Testis (tissue), 2 donors: ENCODE measurements at regions not wholly inside any gene's neighbourhood (a gene's known extent, or its start where the extent isn't known, plus 50 kb on each side); places are given as distances from the start of the nearest gene placed in this dataset.

Source experiments
- POLR2A ChIP-seq: fragments of 450-650 bp; IDR thresholded peaks from one replicate; pipeline ENCODE4 v1.6.1; 2017; ENCODE audit warnings: antibody characterized with exemption, mild to moderate bottlenecking, moderate library complexity
- TF ChIP-seq, protein P1 (sequence below), 3 experiments: fragments of 450-650 bp in 2 of 3; fragments of 200-600 bp in 1 of 3; sonication (generic) in 1 of 3; IDR thresholded peaks; one replicate each; pipeline ENCODE4 v1.5.1; 2016 to 2019; ENCODE audit warnings: antibody characterized with exemption in 3 of 3, mild to moderate bottlenecking in 2 of 3, moderate library complexity in 1 of 3

DNA sequence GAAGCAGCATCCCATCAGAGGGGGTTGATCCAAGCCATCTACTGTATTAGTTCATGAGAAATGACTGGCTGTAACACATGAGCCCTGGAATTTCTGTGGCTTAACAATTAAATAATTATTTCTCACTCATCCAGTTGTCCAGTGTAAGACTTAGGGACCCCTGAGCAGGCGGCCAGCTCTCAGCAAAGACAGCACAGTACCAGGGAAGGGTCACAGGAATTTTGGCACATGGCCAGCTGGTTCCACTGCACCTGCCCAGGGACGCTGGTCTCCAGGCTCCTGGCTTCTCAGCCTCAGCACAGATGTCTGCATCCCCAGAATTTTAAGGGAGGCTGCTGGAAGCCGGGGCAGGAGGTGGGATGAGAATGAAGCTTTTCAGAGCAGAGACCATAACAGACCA lies 93.7 kb upstream of the DHRSX start:
- TF ChIP-seq, protein P1, sequence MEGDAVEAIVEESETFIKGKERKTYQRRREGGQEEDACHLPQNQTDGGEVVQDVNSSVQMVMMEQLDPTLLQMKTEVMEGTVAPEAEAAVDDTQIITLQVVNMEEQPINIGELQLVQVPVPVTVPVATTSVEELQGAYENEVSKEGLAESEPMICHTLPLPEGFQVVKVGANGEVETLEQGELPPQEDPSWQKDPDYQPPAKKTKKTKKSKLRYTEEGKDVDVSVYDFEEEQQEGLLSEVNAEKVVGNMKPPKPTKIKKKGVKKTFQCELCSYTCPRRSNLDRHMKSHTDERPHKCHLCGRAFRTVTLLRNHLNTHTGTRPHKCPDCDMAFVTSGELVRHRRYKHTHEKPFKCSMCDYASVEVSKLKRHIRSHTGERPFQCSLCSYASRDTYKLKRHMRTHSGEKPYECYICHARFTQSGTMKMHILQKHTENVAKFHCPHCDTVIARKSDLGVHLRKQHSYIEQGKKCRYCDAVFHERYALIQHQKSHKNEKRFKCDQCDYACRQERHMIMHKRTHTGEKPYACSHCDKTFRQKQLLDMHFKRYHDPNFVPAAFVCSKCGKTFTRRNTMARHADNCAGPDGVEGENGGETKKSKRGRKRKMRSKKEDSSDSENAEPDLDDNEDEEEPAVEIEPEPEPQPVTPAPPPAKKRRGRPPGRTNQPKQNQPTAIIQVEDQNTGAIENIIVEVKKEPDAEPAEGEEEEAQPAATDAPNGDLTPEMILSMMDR (IDR thresholded peaks at IDR 0.05), result no peak
- TF ChIP-seq POLR2A, result no peak
